Hematopoietic multipotent progenitor cell treated with erythropoietin and hydrocortisone succinate and interleukin-3 and kit ligand, for 4 days (in vitro differentiated cells): ENCODE measurements at regions not wholly inside any gene's neighbourhood (a gene's known extent, or its start where the extent isn't known, plus 50 kb on each side); places are given as distances from the start of the nearest gene placed in this dataset.

Experiments used
- DNase-seq: peaks from one replicate; pipeline ENCODE4 v3.0.0-alpha.2; 2015

GRCh38 chr2:238638982-238639628, 208.8 kb upstream of the TWIST2 start:
- no peak for DNase-seq

GRCh38 chr2:238640486-238640885, 207.4 kb upstream of the TWIST2 start:
- DNase-seq = no peak

GRCh38 chr2:238642973-238643372, 204.9 kb upstream of the TWIST2 start:
- DNase-seq = no peak

- no peak for DNase-seq
These were observed 204.4 kb upstream of the TWIST2 start for GRCh38 chr2:238643400-238643907.

GRCh38 chr2:238644095-238645081, 203.5 kb upstream of the TWIST2 start:
- no peak for DNase-seq

- no peak for DNase-seq
These were observed 202.8 kb upstream of the TWIST2 start for GRCh38 chr2:238645095-238645494.

GRCh38 chr2:238645716-238646115, 202.2 kb upstream of the TWIST2 start:
- DNase-seq = no peak

- DNase-seq = no peak
These were observed 201.6 kb upstream of the TWIST2 start for GRCh38 chr2:238646281-238646680.

- no peak for DNase-seq
These were observed 201.1 kb upstream of the TWIST2 start for GRCh38 chr2:238646803-238647202.

GRCh38 chr2:238649123-238649522, 198.8 kb upstream of the TWIST2 start:
- DNase-seq = no peak

- no peak for DNase-seq
These were observed 197.9 kb upstream of the TWIST2 start for GRCh38 chr2:238649936-238650518.

- DNase-seq = no peak
These were observed 197.3 kb upstream of the TWIST2 start for GRCh38 chr2:238650536-238650935.

- DNase-seq = no peak
These were observed 196.4 kb upstream of the TWIST2 start for GRCh38 chr2:238651306-238652052.

GRCh38 chr2:238652053-238652770, 195.7 kb upstream of the TWIST2 start:
- DNase-seq = no peak

GRCh38 chr2:238652771-238653157, 195.1 kb upstream of the TWIST2 start:
- no peak for DNase-seq

- no peak for DNase-seq
These were observed 194.3 kb upstream of the TWIST2 start for GRCh38 chr2:238653431-238654109.

- no peak for DNase-seq
These were observed 193.2 kb upstream of the TWIST2 start for GRCh38 chr2:238654479-238655197.

- no peak for DNase-seq
These were observed 192.6 kb upstream of the TWIST2 start for GRCh38 chr2:238655198-238655860.

GRCh38 chr2:238655974-238656722, 191.7 kb upstream of the TWIST2 start:
- DNase-seq = no peak
